ENCODE measurements at regions not wholly inside any gene's neighbourhood (a gene's known extent, or its start where the extent isn't known, plus 50 kb on each side); places are given as distances from the start of the nearest gene placed in this dataset.

DNA sequence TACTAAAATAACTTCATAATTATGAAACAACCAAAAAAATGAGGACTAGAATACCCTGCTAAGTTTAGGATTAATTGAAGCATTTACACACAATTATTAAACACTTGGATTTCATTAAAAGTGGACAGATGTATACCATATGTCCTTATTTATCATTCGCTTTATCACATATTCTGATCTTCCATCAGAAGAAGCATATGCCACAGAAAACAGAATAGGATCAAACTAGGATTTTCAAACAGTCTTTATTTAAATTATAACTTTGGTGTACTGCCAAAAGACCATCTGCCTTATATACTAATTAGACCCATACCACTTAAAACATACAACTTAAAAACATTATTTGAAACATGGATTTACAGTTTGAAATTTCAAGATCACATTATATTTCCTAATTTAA is 727.1 kb upstream of the KLHL1 start:
- Mint-ChIP-seq H3K27ac (no peak overlapping the region), H3K36me3 (ENCODE audit: low read depth) (no peaks in the 10 kb centered on the region), H3K27me3 (no peaks in the 10 kb centered on the region), H3K9me3 (peaks cover 3% of the 10 kb centered on the region), H3K4me1 (ENCODE audit: low read depth) (no peaks in the 10 kb centered on the region), H3K4me3 (no peak overlapping the region)
- ChIA-PET POLR2A (no interaction called here), CTCF (no interaction called here)
- intact Hi-C loops (cut with micrococcal nuclease): no loop called here
- TF ChIP-seq, protein P1, sequence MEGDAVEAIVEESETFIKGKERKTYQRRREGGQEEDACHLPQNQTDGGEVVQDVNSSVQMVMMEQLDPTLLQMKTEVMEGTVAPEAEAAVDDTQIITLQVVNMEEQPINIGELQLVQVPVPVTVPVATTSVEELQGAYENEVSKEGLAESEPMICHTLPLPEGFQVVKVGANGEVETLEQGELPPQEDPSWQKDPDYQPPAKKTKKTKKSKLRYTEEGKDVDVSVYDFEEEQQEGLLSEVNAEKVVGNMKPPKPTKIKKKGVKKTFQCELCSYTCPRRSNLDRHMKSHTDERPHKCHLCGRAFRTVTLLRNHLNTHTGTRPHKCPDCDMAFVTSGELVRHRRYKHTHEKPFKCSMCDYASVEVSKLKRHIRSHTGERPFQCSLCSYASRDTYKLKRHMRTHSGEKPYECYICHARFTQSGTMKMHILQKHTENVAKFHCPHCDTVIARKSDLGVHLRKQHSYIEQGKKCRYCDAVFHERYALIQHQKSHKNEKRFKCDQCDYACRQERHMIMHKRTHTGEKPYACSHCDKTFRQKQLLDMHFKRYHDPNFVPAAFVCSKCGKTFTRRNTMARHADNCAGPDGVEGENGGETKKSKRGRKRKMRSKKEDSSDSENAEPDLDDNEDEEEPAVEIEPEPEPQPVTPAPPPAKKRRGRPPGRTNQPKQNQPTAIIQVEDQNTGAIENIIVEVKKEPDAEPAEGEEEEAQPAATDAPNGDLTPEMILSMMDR (IDR thresholded peaks at IDR 0.05): no peak
- DNase-seq: no peak
- ATAC-seq: no peak

DNA sequence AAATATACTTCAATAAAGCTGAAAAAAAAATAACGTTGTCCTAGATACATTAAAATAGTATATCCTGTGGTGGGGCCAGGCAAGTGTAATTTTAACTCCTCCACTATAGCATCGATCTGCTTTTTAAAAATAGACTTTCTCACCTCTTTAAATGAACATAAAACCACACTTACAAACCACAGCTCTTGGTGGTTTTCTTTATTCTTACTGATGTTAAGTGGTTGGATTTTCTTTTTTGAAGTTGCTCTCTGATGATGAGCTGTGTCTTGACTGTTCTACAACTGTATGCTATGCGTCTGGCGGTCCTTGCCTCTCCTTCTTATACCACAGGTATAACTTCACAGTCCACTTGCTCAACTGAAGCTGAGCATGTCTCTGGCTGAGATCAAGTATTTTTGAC is 721.5 kb upstream of the KLHL1 start:
- Mint-ChIP-seq H3K36me3 (ENCODE audit: low read depth) (no peaks in the 10 kb centered on the region), H3K27ac (no peak overlapping the region), H3K4me3 (no peak overlapping the region), H3K9me3 (peaks cover 3% of the 10 kb centered on the region), H3K27me3 (no peaks in the 10 kb centered on the region), H3K4me1 (ENCODE audit: low read depth) (no peaks in the 10 kb centered on the region)
- intact Hi-C loops (cut with micrococcal nuclease): no loop called here
- ATAC-seq (no peak), DNase-seq (no peak)
- ChIA-PET CTCF (no interaction called here), POLR2A (no interaction called here)
- TF ChIP-seq, protein P1 (IDR thresholded peaks at IDR 0.05): no peak

- DNase-seq: no peak
- Mint-ChIP-seq H3K36me3 (ENCODE audit: low read depth) (no peaks in the 10 kb centered on the region), H3K4me1 (ENCODE audit: low read depth) (no peaks in the 10 kb centered on the region), H3K4me3 (no peak overlapping the region), H3K27me3 (no peaks in the 10 kb centered on the region), H3K27ac (no peak overlapping the region), H3K9me3 (peaks cover 3% of the 10 kb centered on the region)
- intact Hi-C loops (cut with micrococcal nuclease): no loop called here
- CTCF ChIA-PET: no interaction called here
- POLR2A ChIA-PET: no interaction called here
- TF ChIP-seq, protein P1 (IDR thresholded peaks at IDR 0.05): no peak
- ATAC-seq: no peak
Observed at GRCh38 chr13:70817576-70817975, 709.3 kb upstream of the KLHL1 start.

DNA sequence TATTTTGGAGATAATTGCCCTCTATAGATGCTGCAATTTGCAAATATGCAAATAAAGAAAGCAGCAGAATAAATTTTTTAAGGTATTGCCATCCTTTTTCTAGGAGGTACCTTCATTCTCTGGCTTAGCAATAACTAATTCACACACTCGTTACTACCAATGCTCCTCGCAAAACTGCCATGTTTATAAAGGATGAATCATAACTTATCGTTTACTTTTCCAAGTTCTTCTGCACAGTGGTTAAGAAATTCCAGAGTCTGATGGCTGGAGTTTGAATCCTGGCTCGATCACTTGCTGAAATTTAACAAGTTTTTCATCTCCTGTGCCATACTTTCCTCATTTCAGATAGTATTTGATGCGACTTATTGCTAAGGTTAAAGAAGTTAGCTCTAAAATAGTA is 708.6 kb upstream of the KLHL1 start:
- CTCF ChIA-PET: no interaction called here

DNA sequence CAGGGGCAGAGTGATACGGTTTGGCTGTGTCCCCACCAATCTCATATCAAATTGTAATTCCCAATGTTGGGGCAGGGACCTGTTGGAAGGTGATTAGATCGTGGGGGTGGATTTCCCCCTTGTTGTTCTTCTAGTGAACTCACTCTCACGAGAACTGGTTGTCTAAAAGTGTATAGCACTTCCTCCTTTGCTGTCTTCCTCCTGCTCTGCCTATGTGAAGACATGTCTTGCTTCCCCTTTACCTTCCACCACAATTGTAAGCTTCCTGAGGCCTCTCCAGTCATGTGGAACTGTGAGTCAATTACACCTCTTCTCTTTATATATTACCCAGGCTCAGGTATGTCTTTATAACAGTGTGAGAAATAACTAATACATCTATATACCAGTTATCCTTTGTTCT is 706.4 kb upstream of the KLHL1 start:
- TF ChIP-seq, protein P1 (IDR thresholded peaks at IDR 0.05): no peak
- intact Hi-C loops (cut with micrococcal nuclease): no loop called here
- H3K27ac Mint-ChIP-seq: no peak overlapping the region
- no peak overlapping the region for H3K4me3 Mint-ChIP-seq
- ATAC-seq: no peak
- no peaks in the 10 kb centered on the region for H3K27me3 Mint-ChIP-seq
- ChIA-PET CTCF (no interaction called here), POLR2A (no interaction called here)
- no peaks in the 10 kb centered on the region for H3K4me1 Mint-ChIP-seq (ENCODE audit: low read depth)
- H3K36me3 Mint-ChIP-seq (ENCODE audit: low read depth): no peaks in the 10 kb centered on the region
- H3K9me3 Mint-ChIP-seq: peaks cover 6% of the 10 kb centered on the region
- no peak for DNase-seq

More for the DNA sequence above, 708.6 kb upstream of the KLHL1 start:
- H3K27ac Mint-ChIP-seq: no peak overlapping the region
- TF ChIP-seq, protein P1 (IDR thresholded peaks at IDR 0.05): no peak
- DNase-seq (no peak), ATAC-seq (no peak)
- peaks cover 3% of the 10 kb centered on the region for H3K9me3 Mint-ChIP-seq
- H3K27me3 Mint-ChIP-seq: no peaks in the 10 kb centered on the region
- intact Hi-C loops (cut with micrococcal nuclease): no loop called here
- H3K4me1 Mint-ChIP-seq (ENCODE audit: low read depth): no peaks in the 10 kb centered on the region
- H3K4me3 Mint-ChIP-seq: no peak overlapping the region
- no peaks in the 10 kb centered on the region for H3K36me3 Mint-ChIP-seq (ENCODE audit: low read depth)
- POLR2A ChIA-PET: no interaction called here

Measured in activated CD8-positive, alpha-beta T cell treated with anti-CD3 and anti-CD28 coated beads for 36 hours (primary cell).